HEK293T (cell line): ENCODE measurements at regions not wholly inside any gene's neighbourhood (a gene's known extent, or its start where the extent isn't known, plus 50 kb on each side); places are given as distances from the start of the nearest gene placed in this dataset.
"Not testable (repeated sequence)": the region's sequence is repeated elsewhere in the genome, so short reads cannot be mapped to it uniquely, and the experiment has no call there.

Experiments
- CTCF ChIA-PET: fragments of 350-600 bp; formaldehyde crosslinking; extraction: SDS; loops from one replicate; lab custom pipeline; 2021; ENCODE audit warnings: antibody characterized with exemption, inconsistent platforms; lab: Yijun Ruan, JAX
- POLR2A ChIA-PET: fragments of 350-600 bp; formaldehyde crosslinking; extraction: SDS; loops from one replicate; lab custom pipeline; 2020; ENCODE audit warnings: antibody characterized with exemption, inconsistent platforms; lab: Yijun Ruan, JAX
- DNase-seq: peaks from one replicate; pipeline ENCODE4 v3.0.0; 2012; ENCODE audit warnings: mixed read lengths; ENCODE audit errors: extremely low spot score

DNA sequence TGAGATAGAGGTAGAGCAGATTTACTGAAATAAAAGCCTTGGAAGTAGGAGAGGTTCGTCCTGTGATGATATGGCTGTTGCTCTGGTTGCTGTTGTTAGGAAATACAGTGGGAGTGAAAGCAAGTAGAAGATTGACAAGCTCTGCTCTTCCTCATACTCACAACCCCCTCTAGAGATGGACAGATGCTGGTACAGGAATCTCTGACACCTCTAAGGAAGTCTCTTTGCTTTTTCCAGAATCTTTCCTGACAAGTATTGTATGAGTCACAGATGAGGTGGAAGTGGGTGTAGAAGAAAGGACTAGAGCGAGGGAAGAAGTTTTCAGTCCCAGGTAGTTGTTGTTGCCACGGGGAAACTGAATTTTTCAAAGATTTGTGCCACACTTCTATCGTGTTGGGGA lies 337.8 kb downstream of the RPIA start:
- DNase-seq, POLR2A ChIA-PET, CTCF ChIA-PET: not testable (repeated sequence)

DNA sequence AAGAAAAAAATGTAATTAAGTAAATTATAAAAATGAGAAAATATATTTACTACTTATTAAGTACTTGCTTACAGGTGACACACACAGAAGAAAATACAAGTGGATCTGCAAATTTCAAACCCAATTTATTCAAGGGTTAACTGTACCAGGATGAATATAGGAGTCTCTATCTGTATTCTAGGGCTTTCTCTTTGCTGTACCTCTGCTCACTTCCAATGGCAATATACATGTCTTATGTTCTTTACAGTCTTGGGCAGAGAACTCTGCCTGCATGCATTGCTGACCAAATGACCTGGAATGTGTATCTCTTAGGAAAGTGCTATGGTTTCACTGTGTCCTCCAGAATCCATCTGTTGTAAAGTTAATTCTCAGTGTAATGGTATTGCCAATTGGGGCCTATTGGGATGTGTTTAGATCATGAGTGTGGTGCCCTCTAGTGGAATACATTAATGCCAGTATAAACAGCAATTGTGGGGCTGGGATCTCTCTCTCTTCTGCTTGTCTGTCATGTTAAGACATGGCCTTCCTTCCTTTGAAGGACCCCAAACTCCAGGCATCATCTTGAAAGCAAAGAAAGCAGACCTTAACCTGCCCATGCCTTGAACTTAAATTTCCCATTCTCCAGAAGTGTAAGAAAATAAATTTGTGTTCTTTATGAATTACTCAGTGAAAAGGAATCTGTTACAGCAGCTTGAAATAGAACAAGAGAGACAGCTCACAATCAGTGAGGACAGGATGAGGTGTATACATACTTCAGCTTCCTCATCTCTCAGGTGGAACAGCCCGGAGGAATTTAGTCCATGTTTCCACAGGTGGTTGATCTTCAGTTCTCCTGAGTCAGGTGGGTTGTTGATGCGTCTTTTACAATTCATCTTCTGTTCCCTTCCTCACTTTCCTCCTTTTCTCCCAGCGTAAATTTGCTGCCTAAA lies 356.9 kb downstream of the RPIA start:
- CTCF ChIA-PET, POLR2A ChIA-PET: not testable (repeated sequence)
- peak; percentile 9 for DNase-seq

DNA sequence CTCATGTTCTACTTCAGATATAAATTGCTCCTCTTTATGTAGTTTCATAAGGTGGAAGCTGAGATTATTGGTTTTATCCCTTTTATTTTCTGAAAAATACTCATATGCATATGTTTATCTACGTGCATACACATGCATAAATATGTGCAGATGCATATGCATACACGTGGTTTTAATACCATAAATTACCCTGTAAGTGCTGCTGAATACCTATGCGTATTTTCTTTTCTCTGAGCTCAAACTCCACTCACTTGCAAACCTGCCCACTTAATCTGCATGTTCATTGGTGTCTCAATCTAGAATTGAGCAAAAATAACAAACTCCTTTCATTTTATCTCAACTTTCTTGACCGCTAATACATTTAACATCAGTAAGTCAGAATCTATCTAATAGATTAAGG lies 367.1 kb downstream of the RPIA start:
- DNase-seq, CTCF ChIA-PET, POLR2A ChIA-PET: not testable (repeated sequence)

DNA sequence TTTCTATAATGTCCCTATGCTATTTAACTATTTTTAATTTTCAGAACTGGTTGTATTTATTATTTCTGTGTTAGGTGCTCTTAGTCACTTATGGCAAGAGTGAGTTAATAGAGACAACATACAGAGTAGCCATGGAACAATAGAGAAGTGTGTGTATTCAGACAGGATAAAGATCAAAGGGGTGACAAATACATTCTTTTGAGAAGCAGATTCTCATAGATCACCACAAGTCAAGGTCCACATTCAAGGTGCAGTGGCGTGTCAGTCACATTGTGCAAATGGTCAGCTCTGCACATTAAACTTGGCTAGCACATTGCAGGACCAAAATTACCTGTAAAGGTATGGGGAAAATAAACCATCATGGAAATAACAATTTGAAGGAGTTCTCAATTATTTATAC lies 369.7 kb downstream of the RPIA start:
- CTCF ChIA-PET, DNase-seq, POLR2A ChIA-PET: not testable (repeated sequence)

DNA sequence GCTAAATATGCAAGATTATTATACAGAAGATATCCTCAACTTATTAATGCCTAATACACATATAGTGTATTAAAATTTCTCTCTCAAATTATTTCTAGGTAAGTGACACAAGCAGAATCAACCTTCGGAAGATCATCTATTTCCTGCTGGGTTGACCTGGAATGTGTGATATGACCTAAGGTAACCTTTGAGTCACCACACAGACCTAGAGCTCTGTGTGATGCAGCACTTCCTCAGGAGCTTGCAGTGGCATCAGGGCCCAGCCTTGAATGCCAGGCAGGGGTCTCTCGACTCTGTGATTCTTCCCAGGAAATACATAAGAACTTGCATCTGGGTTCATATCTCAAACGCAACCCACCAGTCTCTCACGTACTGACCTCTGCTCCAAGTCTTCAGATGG lies 385.3 kb downstream of the RPIA start:
- POLR2A ChIA-PET, CTCF ChIA-PET, DNase-seq: not testable (repeated sequence)

DNA sequence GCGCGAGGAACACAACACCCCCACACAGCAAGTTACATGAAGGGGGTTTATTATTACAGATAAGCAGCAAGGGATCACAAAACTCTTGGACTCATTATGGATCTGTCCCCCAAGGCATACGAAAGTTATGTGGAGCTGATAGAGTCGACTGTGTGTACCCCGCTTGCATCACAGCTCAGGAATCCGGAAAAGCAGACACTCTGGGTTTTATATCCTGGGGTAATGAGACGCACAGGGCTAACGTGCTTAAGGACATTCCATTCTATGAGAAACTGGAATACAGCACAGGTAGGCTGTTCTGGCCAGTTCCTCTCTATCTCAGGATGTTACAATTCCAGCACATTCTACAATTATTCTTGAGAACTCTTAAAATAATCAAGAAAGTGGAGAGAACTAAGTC lies 401.4 kb downstream of the RPIA start:
- DNase-seq, POLR2A ChIA-PET, CTCF ChIA-PET: not testable (repeated sequence)

DNA sequence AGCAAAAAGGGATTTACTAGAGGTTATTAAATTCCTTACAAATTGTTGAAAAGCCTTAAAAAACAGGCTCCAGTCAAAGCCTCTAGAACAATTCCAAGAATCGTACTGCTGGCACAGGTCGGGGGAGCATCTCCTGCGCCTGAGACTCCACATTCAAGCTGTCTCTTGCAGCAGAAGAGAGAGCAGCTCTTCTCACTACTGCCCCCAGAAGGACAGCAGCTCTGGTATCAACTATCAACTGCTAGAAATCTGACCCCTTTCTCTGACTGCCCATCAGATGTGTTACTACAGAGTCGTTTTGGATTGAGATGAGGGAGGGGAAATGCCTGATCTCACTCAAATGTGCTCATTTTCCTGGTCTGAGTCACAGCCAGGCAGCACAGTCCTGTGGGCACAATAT lies 403.6 kb downstream of the RPIA start:
- CTCF ChIA-PET, DNase-seq: not testable (repeated sequence)

DNA sequence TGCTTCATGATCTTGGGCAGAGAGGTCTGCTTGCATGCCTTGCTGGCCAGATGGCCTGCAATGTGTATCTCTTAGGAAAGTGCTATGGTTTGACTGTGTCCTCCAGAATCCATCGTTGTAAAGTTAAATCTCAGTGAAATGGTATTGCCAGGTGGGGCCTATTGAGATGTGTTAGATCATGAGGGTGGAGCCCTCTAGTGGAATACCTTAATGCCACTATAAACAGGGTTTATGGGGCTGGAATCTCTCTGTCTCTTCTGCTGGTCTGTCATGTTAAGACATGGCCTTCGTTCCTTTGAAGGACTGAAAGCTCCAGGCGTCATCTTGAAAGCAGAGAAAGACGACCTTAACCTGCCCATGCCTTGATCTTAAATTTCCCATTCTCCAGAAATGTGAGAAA lies 411.1 kb downstream of the RPIA start:
- POLR2A ChIA-PET, CTCF ChIA-PET, DNase-seq: not testable (repeated sequence)

More for the DNA sequence above, 403.6 kb downstream of the RPIA start:
- POLR2A ChIA-PET, result not testable (repeated sequence)

DNA sequence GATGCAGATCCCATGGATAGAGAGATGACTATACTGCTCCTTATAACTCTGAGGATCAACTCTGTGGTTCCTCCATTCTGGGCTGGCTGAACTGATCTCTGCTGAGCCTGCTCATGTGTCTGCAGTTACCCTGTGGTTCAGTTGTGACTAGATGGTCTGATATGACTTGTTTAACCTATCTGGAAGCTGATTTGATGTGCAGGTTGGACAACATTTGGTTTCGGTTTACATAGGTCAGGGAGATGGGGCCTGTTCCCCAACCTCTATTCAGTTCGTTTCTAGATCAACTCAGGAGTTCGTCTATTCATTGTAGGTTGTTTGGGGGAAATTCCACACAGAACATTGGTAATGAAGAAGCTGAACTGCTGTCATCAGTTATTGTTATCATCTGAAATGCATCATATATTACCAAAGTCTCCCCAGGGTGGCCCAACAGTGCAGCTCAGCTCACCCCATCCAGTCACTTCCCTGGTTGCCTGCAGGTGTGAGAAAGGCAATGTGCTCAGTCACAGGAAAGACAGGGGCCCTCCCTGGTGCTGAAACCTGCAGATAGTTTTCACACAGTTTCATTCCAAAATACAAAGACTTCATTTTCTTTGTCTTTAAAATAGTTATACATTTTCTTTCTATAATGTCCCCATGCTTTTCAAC lies 415.0 kb downstream of the RPIA start:
- POLR2A ChIA-PET, CTCF ChIA-PET, DNase-seq: not testable (repeated sequence)

DNA sequence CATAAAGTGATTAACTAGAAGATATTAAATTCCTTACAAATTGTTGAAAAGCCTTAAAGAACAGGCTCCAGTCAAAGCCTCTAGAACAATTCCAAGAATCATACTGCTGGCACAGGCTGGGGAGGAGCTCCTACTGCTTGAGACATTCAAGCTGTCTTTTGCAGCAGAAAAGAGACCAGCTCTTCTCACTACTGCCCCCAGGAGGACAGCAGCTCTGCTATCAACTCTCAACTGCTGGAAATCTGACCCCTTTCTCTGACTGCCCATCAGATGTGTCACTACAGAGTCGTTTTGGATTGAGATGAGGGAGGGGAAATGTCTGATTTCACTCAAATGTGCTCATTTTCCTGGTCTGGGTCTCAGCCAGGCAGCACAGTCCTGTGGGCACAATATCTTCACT lies 421.0 kb downstream of the RPIA start:
- POLR2A ChIA-PET, CTCF ChIA-PET: not testable (repeated sequence)
- DNase-seq, result peak; percentile 5

DNA sequence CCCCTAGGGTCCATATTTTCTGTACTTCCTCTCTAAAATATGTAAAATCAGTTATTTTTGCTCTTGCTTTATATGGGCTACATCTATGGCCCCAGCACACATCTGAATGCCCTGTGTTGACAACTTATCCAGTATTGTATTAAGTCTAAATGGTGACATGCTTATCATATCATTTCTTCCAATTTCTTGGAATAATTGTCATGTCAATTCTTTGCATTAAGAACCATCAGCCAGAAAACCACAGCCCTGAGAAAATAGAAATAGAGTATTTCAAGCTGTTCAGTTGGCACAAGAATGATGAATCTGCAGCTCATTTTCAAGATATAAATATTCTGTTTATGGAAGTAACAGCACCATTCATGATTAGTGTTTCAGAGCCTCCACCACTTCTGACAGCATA lies 421.8 kb downstream of the RPIA start:
- CTCF ChIA-PET, POLR2A ChIA-PET, DNase-seq: not testable (repeated sequence)

DNA sequence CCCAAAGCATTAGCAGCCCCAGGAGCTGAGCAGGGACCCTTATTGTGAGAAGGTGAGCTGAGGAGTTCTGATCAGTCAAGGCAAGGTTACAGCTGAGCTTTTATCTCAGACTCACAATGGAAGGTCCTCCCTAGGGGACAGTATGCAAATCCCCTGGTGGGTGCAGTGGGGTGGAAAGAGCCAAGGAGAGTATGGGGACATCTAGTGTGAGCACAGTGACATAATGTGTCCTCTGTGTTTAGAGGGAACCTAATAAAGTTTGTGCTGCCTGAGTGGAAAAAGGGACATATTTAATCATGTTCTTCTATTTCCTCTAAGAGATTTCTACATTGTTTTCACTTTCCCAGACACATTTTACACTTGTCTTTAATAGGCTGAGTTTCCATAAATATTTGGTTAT lies 438.0 kb downstream of the RPIA start:
- CTCF ChIA-PET, POLR2A ChIA-PET, DNase-seq: not testable (repeated sequence)

DNA sequence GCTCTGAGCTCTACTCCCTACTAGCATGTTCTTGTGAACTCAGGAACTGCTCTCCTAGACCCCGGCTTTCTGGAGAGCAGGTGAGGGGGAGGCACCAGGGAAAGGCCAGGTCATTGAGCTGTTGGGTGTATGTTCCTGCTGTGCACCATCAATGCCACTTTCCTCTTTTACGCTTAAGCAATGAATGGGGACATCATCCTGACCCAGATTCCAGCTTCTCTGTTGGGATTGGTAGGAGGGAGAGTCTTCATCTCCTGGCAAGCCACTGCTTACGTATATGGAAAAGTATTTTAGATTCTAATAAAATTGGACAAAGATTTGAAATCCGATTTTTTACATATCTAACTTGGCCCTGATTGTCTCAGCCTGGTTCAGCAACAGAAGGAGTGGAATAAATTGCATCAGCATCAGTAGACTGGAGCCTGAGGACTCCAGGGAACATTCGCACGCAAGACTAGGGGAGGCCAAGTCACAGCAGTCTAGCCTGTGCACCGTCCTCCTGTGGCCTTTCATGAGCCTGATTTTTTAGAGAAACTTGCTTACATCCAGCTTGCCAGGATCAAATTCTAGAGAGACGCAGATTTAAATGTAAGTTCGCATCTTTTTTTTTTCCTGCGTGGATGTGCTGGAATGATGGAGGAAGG lies 439.3 kb downstream of the RPIA start:
- POLR2A ChIA-PET, CTCF ChIA-PET, DNase-seq: not testable (repeated sequence)

DNA sequence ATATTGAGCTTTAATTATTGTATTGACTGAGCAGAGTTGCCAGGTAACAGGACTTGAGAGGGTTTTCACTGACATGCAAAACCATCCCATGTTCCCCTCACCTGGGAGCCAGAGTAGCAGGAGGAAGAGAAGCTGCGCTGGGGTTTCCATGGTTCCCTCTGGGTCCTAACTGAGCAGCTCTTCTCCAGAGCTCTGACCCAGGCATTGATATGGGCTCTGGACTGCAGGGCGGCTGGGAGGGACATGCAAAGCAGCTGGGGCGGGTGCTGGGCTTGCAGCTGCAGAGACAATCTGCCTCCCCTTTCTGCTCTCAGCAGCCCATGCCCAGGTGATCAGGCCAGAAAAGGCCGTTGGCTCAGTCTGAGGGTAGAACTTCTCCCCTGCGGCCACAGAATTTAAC lies 451.5 kb downstream of the RPIA start:
- CTCF ChIA-PET, DNase-seq, POLR2A ChIA-PET: not testable (repeated sequence)

DNA sequence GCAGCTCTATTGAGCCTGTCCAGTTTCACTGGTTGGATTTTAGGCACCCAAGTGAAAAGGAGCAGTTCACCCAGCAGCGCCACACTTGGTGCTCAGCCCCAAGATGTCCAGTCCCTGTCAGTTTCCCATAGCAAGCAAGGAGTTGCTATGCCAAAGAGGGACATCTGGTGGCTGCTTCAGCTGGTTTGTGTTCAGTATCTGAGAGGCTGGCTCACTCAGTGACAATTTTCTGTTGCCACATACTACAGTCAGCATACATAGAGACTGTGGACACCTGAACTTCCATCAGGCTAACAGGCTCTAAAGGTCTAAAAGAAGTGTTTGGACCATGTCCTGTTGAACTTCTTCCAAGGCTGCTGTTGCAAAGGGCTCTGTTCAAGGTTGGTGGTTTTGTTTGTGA lies 453.9 kb downstream of the RPIA start:
- POLR2A ChIA-PET, DNase-seq, CTCF ChIA-PET: not testable (repeated sequence)

DNA sequence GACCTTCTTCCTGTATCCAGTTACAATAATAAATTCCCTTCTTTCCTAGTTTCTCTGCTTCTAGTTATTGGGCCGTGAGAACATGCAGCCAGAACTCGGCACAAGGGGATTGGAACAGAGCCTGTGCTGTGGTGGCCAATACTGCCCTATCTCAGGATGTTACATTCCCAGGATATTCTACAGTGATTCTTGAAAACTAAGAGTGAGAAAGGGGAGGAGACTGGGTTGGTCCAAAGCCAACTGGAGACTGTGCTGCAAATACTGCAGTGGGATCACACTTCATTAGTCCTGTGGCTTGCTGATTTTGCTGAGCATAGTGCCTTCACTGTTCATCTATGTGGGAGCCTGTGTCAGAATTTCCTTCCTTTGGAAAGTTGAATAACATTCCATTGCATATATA lies 456.8 kb downstream of the RPIA start:
- DNase-seq, CTCF ChIA-PET, POLR2A ChIA-PET: not testable (repeated sequence)

DNA sequence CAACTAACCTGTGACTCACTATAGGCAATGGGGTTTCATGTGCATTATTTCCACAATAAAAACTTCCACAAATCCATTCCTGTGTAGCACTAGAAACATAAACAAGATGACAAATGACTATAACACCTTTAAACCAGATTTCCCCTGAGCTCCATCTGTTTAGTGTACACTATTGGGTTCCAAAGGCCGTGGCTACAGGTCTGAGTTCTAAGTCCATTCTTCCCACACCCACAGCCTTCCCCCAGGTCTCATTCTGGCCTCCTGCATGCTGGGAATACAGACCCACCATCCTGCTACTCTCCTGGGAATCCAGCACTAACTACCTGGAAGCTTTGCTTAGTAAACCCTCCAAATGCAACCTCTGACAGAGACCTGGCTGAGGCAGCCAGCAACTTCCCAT lies 460.2 kb downstream of the RPIA start:
- CTCF ChIA-PET, DNase-seq, POLR2A ChIA-PET: not testable (repeated sequence)

DNA sequence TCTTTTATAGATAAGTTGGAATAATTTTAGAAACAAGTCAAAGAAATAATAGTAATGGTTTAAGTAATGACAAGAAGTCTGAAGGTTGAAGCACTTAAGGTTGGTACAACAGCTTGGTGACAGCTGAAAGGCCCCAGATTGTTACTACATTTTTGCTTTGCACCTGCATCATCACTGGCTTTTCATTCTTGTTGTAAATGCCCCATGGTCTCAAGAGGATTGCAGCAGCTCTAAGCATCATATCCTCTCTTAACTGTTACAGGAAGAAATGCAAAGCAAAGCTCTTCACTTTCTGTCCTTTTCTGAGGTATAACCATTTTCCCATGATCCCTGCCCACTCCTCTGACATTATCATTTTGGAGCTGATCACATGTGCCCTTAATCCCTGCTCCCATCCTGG lies 461.0 kb downstream of the RPIA start:
- POLR2A ChIA-PET, DNase-seq: not testable (repeated sequence)
- CTCF ChIA-PET, result interaction anchor here (1.1 kb wide), 1 partner anchor 272 kb away, joined by 3 read pairs; no protein-coding TSS in a partner anchor

DNA sequence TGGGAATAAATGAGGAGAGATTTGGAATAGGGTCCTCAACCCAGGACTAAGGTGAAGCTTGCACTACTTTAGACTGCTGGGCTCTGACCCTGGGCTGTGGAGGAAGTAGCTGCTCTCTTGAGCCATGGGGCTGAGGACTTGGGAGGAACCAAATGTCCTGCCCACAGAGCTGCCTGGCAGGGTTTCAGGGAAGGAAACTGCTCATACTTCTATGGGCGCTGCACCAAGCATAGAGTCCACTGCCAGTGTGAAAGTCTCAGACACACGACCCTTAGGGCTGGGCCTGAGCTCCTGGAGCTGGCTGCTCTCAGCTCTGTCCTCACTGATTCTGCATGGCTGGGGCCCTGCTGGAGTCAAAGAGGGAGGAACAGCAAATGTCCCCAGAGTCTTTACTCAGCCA lies 461.7 kb downstream of the RPIA start:
- DNase-seq, POLR2A ChIA-PET: not testable (repeated sequence)
- CTCF ChIA-PET, result interaction anchor here (1.1 kb wide), 1 partner anchor 272 kb away, joined by 3 read pairs; no protein-coding TSS in a partner anchor
